Parathyroid adenoma (tissue), 2 donors: ENCODE measurements at regions not wholly inside any gene's neighbourhood (a gene's known extent, or its start where the extent isn't known, plus 50 kb on each side); places are given as distances from the start of the nearest gene placed in this dataset.

Experiments used
- H2AFZ ChIP-seq: fragments of 300-600 bp; sonication (generic); one replicate; pipeline ENCODE4 v1.7.0; 2017; ENCODE audit warnings: antibody characterized with exemption, mild to moderate bottlenecking
- H3K27ac ChIP-seq: fragments of 300-600 bp; sonication (generic); one replicate; pipeline ENCODE4 v1.7.0; 2017
- H3K27me3 ChIP-seq: fragments of 300-600 bp; sonication (generic); one replicate; pipeline ENCODE4 v1.7.0; 2017; ENCODE audit warnings: low read length; ENCODE audit not compliant: control insufficient read depth, insufficient read depth
- H3K36me3 ChIP-seq: fragments of 300-600 bp; sonication (generic); one replicate; pipeline ENCODE4 v1.7.0; 2017; ENCODE audit warnings: low read length; ENCODE audit not compliant: control insufficient read depth, insufficient read depth
- H3K4me1 ChIP-seq: fragments of 300-600 bp; sonication (generic); one replicate; pipeline ENCODE4 v1.7.0; 2017; ENCODE audit warnings: control low read depth
- H3K4me2 ChIP-seq: fragments of 300-600 bp; sonication (generic); one replicate; pipeline ENCODE4 v1.7.0; 2017; ENCODE audit warnings: low read length
- H3K4me3 ChIP-seq: fragments of 300-600 bp; sonication (generic); one replicate; pipeline ENCODE4 v1.7.0; 2017; ENCODE audit warnings: low read depth, low read length
- H3K79me2 ChIP-seq: fragments of 300-600 bp; sonication (generic); one replicate; pipeline ENCODE4 v1.7.0; 2017; ENCODE audit warnings: control low read depth
- H3K9ac ChIP-seq: fragments of 300-600 bp; sonication (generic); one replicate; pipeline ENCODE4 v1.7.0; 2017; ENCODE audit warnings: mild to moderate bottlenecking
- H3K9me3 ChIP-seq: fragments of 300-600 bp; sonication (generic); one replicate; pipeline ENCODE4 v1.7.0; 2017; ENCODE audit warnings: low read length; ENCODE audit not compliant: control insufficient read depth
- CTCF ChIP-seq: fragments of 300-600 bp; sonication (generic); IDR thresholded peaks from one replicate; pipeline ENCODE4 v1.7.0; 2017; ENCODE audit warnings: antibody characterized with exemption, mild to moderate bottlenecking
- donor health status: primary hyperparathyroidism.

GRCh38 chr9:118624608-118625007 is 744.6 kb downstream of the BRINP1 start:
- no peak for TF ChIP-seq CTCF
- no peak overlapping the region for H3K4me2 ChIP-seq
- H3K4me1 ChIP-seq, result no peaks in the 10 kb centered on the region
- H3K27ac ChIP-seq, result no peak overlapping the region
- H3K27me3 ChIP-seq, result no peaks in the 10 kb centered on the region
- no peaks in the 10 kb centered on the region for H3K36me3 ChIP-seq
- H2AFZ ChIP-seq, result no peak overlapping the region
- H3K79me2 ChIP-seq, result no peaks in the 10 kb centered on the region
- H3K4me3 ChIP-seq, result no peak overlapping the region
- H3K9ac ChIP-seq, result no peak overlapping the region
- H3K9me3 ChIP-seq, result no peaks in the 10 kb centered on the region

- TF ChIP-seq CTCF, result no peak
- no peak overlapping the region for H3K4me2 ChIP-seq
- H2AFZ ChIP-seq, result no peak overlapping the region
- H3K9ac ChIP-seq, result no peak overlapping the region
- no peak overlapping the region for H3K4me3 ChIP-seq
- H3K27ac ChIP-seq, result no peak overlapping the region
- no peaks in the 10 kb centered on the region for H3K4me1 ChIP-seq
- no peaks in the 10 kb centered on the region for H3K9me3 ChIP-seq
- no peaks in the 10 kb centered on the region for H3K79me2 ChIP-seq
- H3K27me3 ChIP-seq, result no peaks in the 10 kb centered on the region
- H3K36me3 ChIP-seq, result no peaks in the 10 kb centered on the region
These were observed 739.2 kb downstream of the BRINP1 start for GRCh38 chr9:118630079-118630478.

GRCh38 chr9:118630931-118631595 is 738.2 kb downstream of the BRINP1 start:
- Histone ChIP-seq H3K27ac (no peak overlapping the region), H2AFZ (no peak overlapping the region), H3K4me3 (no peak overlapping the region), H3K4me1 (no peaks in the 10 kb centered on the region), H3K27me3 (no peaks in the 10 kb centered on the region), H3K9ac (no peak overlapping the region), H3K79me2 (no peaks in the 10 kb centered on the region), H3K4me2 (no peak overlapping the region), H3K9me3 (no peaks in the 10 kb centered on the region), H3K36me3 (no peaks in the 10 kb centered on the region)
- no peak for TF ChIP-seq CTCF

- Histone ChIP-seq H3K79me2 (no peaks in the 10 kb centered on the region), H3K27ac (no peak overlapping the region)
- TF ChIP-seq CTCF, result no peak
These were observed 737.3 kb downstream of the BRINP1 start for GRCh38 chr9:118631956-118632355.

GRCh38 chr9:118635416-118635815 is 733.8 kb downstream of the BRINP1 start:
- Histone ChIP-seq H3K9me3 (no peaks in the 10 kb centered on the region), H3K4me3 (no peak overlapping the region), H3K27me3 (no peaks in the 10 kb centered on the region), H3K36me3 (no peaks in the 10 kb centered on the region), H3K79me2 (no peaks in the 10 kb centered on the region), H3K4me2 (no peak overlapping the region), H2AFZ (no peak overlapping the region), H3K4me1 (no peaks in the 10 kb centered on the region), H3K27ac (no peak overlapping the region), H3K9ac (no peak overlapping the region)
- TF ChIP-seq CTCF, result no peak

More at GRCh38 chr9:118631956-118632355, 737.3 kb downstream of the BRINP1 start:
- no peaks in the 10 kb centered on the region for H3K9me3 ChIP-seq
- no peak overlapping the region for H3K4me2 ChIP-seq
- H3K9ac ChIP-seq, result no peak overlapping the region
- H3K36me3 ChIP-seq, result no peaks in the 10 kb centered on the region
- no peaks in the 10 kb centered on the region for H3K27me3 ChIP-seq
- H3K4me3 ChIP-seq, result no peak overlapping the region
- no peaks in the 10 kb centered on the region for H3K4me1 ChIP-seq
- H2AFZ ChIP-seq, result no peak overlapping the region
